DND-41 (cell line): ENCODE measurements at regions not wholly inside any gene's neighbourhood (a gene's known extent, or its start where the extent isn't known, plus 50 kb on each side); places are given as distances from the start of the nearest gene placed in this dataset.

Experiments used
- ATAC-seq: fragments of 200-7000 bp; cut with Tn5 transposase; 3 replicates; pipeline ENCODE4 v1.9.1; 2021; ENCODE audit warnings: low read depth; ENCODE audit not compliant: insufficient read depth
- DNase-seq: peaks from one replicate; pipeline ENCODE4 v3.0.0-alpha.2; 2020
- H2AFZ ChIP-seq: 2 replicates; pipeline ENCODE4 v1.6.0; 2012; ENCODE audit warnings: low read depth, low read length
- H3K27ac ChIP-seq: 2 replicates; pipeline ENCODE4 v1.5.1; 2012; ENCODE audit warnings: low read length, inconsistent platforms
- H3K27me3 ChIP-seq: fragments of 200-600 bp; sonication (generic); 2 replicates; pipeline ENCODE4 v1.6.0; 2012; ENCODE audit warnings: low read length, mild to moderate bottlenecking, inconsistent platforms; ENCODE audit not compliant: insufficient read depth, poor library complexity
- H3K36me3 ChIP-seq: 2 replicates; pipeline ENCODE4 v1.5.1; 2012; ENCODE audit warnings: low read length, inconsistent platforms; ENCODE audit not compliant: insufficient read depth
- H3K4me1 ChIP-seq: 2 replicates; pipeline ENCODE4 v1.5.1; 2012; ENCODE audit warnings: mild to moderate bottlenecking, low read length; ENCODE audit not compliant: insufficient read depth
- H3K4me2 ChIP-seq: 2 replicates; pipeline ENCODE4 v1.6.0; 2012; ENCODE audit warnings: mild to moderate bottlenecking, moderate library complexity, low read length, inconsistent platforms; ENCODE audit not compliant: insufficient read depth
- H3K4me3 ChIP-seq, 2 experiments: fragments of 200-600 bp in 1 of 2; shearing (Covaris generic) in 1 of 2; 2 replicates each; pipeline ENCODE4 v1.5.1; 2012 to 2016; ENCODE audit warnings: inconsistent platforms in 2 of 2, low read length in 2 of 2, mild to moderate bottlenecking in 2 of 2, low read depth in 1 of 2, moderate library complexity in 1 of 2
- H3K79me2 ChIP-seq: 2 replicates; pipeline ENCODE4 v1.6.0; 2012; ENCODE audit warnings: low read length, inconsistent platforms; ENCODE audit not compliant: insufficient read depth
- H3K9ac ChIP-seq: 2 replicates; pipeline ENCODE4 v1.6.0; 2012; ENCODE audit warnings: low read depth, mild to moderate bottlenecking, inconsistent platforms, low read length, moderate library complexity
- H3K9me3 ChIP-seq: 2 replicates; pipeline ENCODE4 v1.5.1; 2012; ENCODE audit warnings: low read length, moderate library complexity, mild to moderate bottlenecking, inconsistent platforms; ENCODE audit not compliant: insufficient read depth, severe bottlenecking
- H4K20me1 ChIP-seq: 2 replicates; pipeline ENCODE4 v1.6.0; 2012; ENCODE audit warnings: low read length; ENCODE audit not compliant: insufficient read depth
- CTCF ChIP-seq: IDR thresholded peaks from 2 replicates; pipeline ENCODE4 v1.5.1; 2012; ENCODE audit warnings: borderline replicate concordance, low read length, moderate library complexity, mild to moderate bottlenecking; ENCODE audit not compliant: poor library complexity, severe bottlenecking; ENCODE audit errors: extremely low read depth
- EZH2 ChIP-seq: IDR thresholded peaks from 3 replicates; pipeline ENCODE4 v1.6.1; 2012; ENCODE audit warnings: borderline replicate concordance, low read depth, mild to moderate bottlenecking, moderate library complexity, low read length, inconsistent platforms; ENCODE audit not compliant: severe bottlenecking

GRCh38 chr12:98188650-98189077 lies 326.7 kb upstream of the TMPO start:
- DNase-seq (no peak), ATAC-seq (no peak)
- Histone ChIP-seq H2AFZ (no peak overlapping the region), H3K4me3 (no peak overlapping the region), H3K9me3 (no peaks in the 10 kb centered on the region), H3K36me3 (no peaks in the 10 kb centered on the region), H3K4me1 (no peaks in the 10 kb centered on the region), H3K9ac (no peak overlapping the region), H3K4me2 (no peak overlapping the region), H3K27me3 (no peaks in the 10 kb centered on the region), H3K79me2 (no peaks in the 10 kb centered on the region), H4K20me1 (no peaks in the 10 kb centered on the region), H3K27ac (no peak overlapping the region)
- TF ChIP-seq EZH2: no peak
- no peak for TF ChIP-seq CTCF

GRCh38 chr12:98194591-98194990 lies 320.8 kb upstream of the TMPO start:
- no peaks in the 10 kb centered on the region for H3K4me1 ChIP-seq
- H3K79me2 ChIP-seq: no peaks in the 10 kb centered on the region
- no peak overlapping the region for H2AFZ ChIP-seq
- no peaks in the 10 kb centered on the region for H3K27me3 ChIP-seq
- H3K36me3 ChIP-seq: no peaks in the 10 kb centered on the region
- ATAC-seq (no peak), DNase-seq (no peak)
- no peak overlapping the region for H3K27ac ChIP-seq
- H3K4me3 ChIP-seq: no peak overlapping the region
- no peak overlapping the region for H3K4me2 ChIP-seq
- no peak overlapping the region for H3K9ac ChIP-seq
- no peaks in the 10 kb centered on the region for H3K9me3 ChIP-seq
- H4K20me1 ChIP-seq: no peaks in the 10 kb centered on the region
- no peak for TF ChIP-seq EZH2
- no peak for TF ChIP-seq CTCF

GRCh38 chr12:98198261-98198982 lies 317.0 kb upstream of the TMPO start:
- Histone ChIP-seq H3K27ac (no peak overlapping the region), H3K36me3 (no peaks in the 10 kb centered on the region), H3K27me3 (no peaks in the 10 kb centered on the region), H3K4me1 (no peaks in the 10 kb centered on the region), H4K20me1 (no peaks in the 10 kb centered on the region), H3K4me2 (no peak overlapping the region), H3K4me3 (no peak overlapping the region), H3K9ac (no peak overlapping the region), H3K79me2 (no peaks in the 10 kb centered on the region), H2AFZ (no peak overlapping the region), H3K9me3 (no peaks in the 10 kb centered on the region)
- no peak for TF ChIP-seq EZH2
- TF ChIP-seq CTCF: no peak
- ATAC-seq: no peak
- DNase-seq: no peak

- DNase-seq: no peak
- TF ChIP-seq CTCF (no peak), EZH2 (no peak)
- H3K9ac ChIP-seq: no peak overlapping the region
- no peaks in the 10 kb centered on the region for H3K27me3 ChIP-seq
- no peak overlapping the region for H2AFZ ChIP-seq
- no peaks in the 10 kb centered on the region for H3K79me2 ChIP-seq
- H3K9me3 ChIP-seq: no peaks in the 10 kb centered on the region
- no peak overlapping the region for H3K4me2 ChIP-seq
- no peaks in the 10 kb centered on the region for H3K36me3 ChIP-seq
- H3K4me1 ChIP-seq: no peaks in the 10 kb centered on the region
- H4K20me1 ChIP-seq: no peaks in the 10 kb centered on the region
- H3K27ac ChIP-seq: no peak overlapping the region
- H3K4me3 ChIP-seq: no peak overlapping the region
- no peak for ATAC-seq
Measured at GRCh38 chr12:98208816-98209215, 306.6 kb upstream of the TMPO start.
